ENCODE measurements at regions not wholly inside any gene's neighbourhood (a gene's known extent, or its start where the extent isn't known, plus 50 kb on each side); places are given as distances from the start of the nearest gene placed in this dataset.

GRCh38 chr2:12666445-12666844 is 50.3 kb upstream of the TRIB2 start:
- Histone ChIP-seq H3K27ac (no peak overlapping the region), H3K4me1 (replicated peaks in 1 of 2) (peaks cover 0 to 2% of the 10 kb centered on the region in 2 donors), H3K4me3 (no peak overlapping the region)
- in situ Hi-C loops (cut with MboI; ENCODE audit: low pct_unique_long_range_greater_than_20kb in 2 of 9, low sequenced_read_pairs in 9 of 9, unreplicated experiment in 9 of 9), result no loop called here
- ATAC-seq (replicated peaks in 6 of 8), result no peak

Data from motor neuron (in vitro differentiated cells).